ENCODE measurements at regions not wholly inside any gene's neighbourhood (a gene's known extent, or its start where the extent isn't known, plus 50 kb on each side); places are given as distances from the start of the nearest gene placed in this dataset.

GRCh38 chr6:14381829-14382677 is 264.5 kb downstream of the CD83 start:
- Histone ChIP-seq H3K4ac (ENCODE audit: low read depth in 1 of 2, low read length in 2 of 2) (no peak overlapping the region), H3K14ac (ENCODE audit: low read length in 2 of 2) (no peak overlapping the region), H3K36me3 (ENCODE audit: control insufficient read depth in 1 of 2, insufficient read depth in 2 of 2, low read depth in 1 of 2, low read length in 2 of 2) (no peaks in the 10 kb centered on the region), H2BK15ac (ENCODE audit: low read depth, poor library complexity, severe bottlenecking) (no peak overlapping the region), H2AK5ac (ENCODE audit: low read length, severe bottlenecking) (no peak overlapping the region), H3K79me1 (replicated peaks; ENCODE audit: low read length, poor library complexity, severe bottlenecking) (no peaks in the 10 kb centered on the region), H2AFZ (ENCODE audit: low read depth, low read length) (no peak overlapping the region), H3K27me3 (ENCODE audit: control insufficient read depth in 1 of 2, insufficient read depth in 1 of 2, low read length in 2 of 2) (peaks cover 18 to 25% of the 10 kb centered on the region in 2 experiments), H3K9me3 (ENCODE audit: control insufficient read depth, low read length) (no peaks in the 10 kb centered on the region), H2BK120ac (ENCODE audit: low read depth, low read length) (no peak overlapping the region), H3K4me2 (ENCODE audit: low read length, poor library complexity, severe bottlenecking) (no peak overlapping the region), H2BK12ac (ENCODE audit: low read length in 2 of 2) (no peak overlapping the region), H3K4me1 (ENCODE audit: control insufficient read depth, insufficient read depth, low read depth, low read length) (no peaks in the 10 kb centered on the region), H4K91ac (ENCODE audit: low read length) (no peak overlapping the region), H4K8ac (ENCODE audit: low read length) (no peak overlapping the region), H3K9ac (ENCODE audit: low read length) (no peak overlapping the region), H3K23ac (ENCODE audit: low read length in 2 of 2) (no peak overlapping the region), H3K18ac (ENCODE audit: low read depth in 1 of 2, low read length in 2 of 2) (no peak overlapping the region), H3K27ac (ENCODE audit: low read length, poor library complexity, severe bottlenecking) (no peak overlapping the region), H3K4me3 (ENCODE audit: insufficient read depth in 1 of 2, low read depth in 1 of 2, low read length in 2 of 2) (no peak overlapping the region), H2BK5ac (ENCODE audit: low read depth, low read length, poor library complexity, severe bottlenecking) (no peak overlapping the region)
- DNase-seq = no peak
- 79% methylated on average over 8 of the region's 10 CpGs for WGBS

DNA sequence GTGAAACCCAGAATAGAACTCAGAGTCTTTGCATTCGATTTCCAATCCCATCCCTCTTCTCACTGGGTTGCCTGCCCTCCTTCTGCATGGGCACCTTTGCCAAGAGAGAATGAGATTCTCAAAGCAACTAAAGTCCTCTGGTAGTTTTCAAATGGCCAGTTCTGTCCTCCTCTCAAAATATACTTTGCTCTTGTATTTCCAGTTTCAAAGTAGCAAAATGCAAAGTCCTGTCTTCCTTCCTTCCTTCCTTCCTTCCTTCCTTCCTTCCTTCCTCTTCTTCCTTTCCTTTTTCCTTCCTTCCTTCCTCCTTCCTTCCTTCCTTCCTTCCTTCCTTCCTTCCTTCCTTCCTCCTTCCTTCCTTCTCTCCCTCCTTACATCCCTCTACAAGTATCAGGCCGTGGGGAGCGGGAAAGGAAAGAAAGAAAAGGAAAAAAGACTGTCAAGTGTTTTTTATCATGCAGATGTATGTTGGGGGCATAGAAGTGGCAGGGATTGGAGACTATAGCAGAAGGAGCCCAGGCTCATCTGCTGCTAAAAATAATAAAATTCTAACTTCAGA is 265.2 kb downstream of the CD83 start:
- Histone ChIP-seq H3K27me3 (ENCODE audit: control insufficient read depth in 1 of 2, insufficient read depth in 1 of 2, low read length in 2 of 2) (peaks cover 14 to 20% of the 10 kb centered on the region in 2 experiments), H3K14ac (ENCODE audit: low read length in 2 of 2) (no peak overlapping the region), H3K4ac (ENCODE audit: low read depth in 1 of 2, low read length in 2 of 2) (no peak overlapping the region), H2BK120ac (ENCODE audit: low read depth, low read length) (no peak overlapping the region), H3K4me2 (ENCODE audit: low read length, poor library complexity, severe bottlenecking) (no peak overlapping the region), H4K91ac (ENCODE audit: low read length) (no peak overlapping the region), H2BK5ac (ENCODE audit: low read depth, low read length, poor library complexity, severe bottlenecking) (no peak overlapping the region), H3K23ac (ENCODE audit: low read length in 2 of 2) (no peak overlapping the region), H3K36me3 (ENCODE audit: control insufficient read depth in 1 of 2, insufficient read depth in 2 of 2, low read depth in 1 of 2, low read length in 2 of 2) (no peaks in the 10 kb centered on the region), H4K8ac (ENCODE audit: low read length) (no peak overlapping the region), H3K18ac (ENCODE audit: low read depth in 1 of 2, low read length in 2 of 2) (no peak overlapping the region), H3K27ac (ENCODE audit: low read length, poor library complexity, severe bottlenecking) (no peak overlapping the region), H2BK15ac (ENCODE audit: low read depth, poor library complexity, severe bottlenecking) (no peak overlapping the region), H3K4me3 (ENCODE audit: insufficient read depth in 1 of 2, low read depth in 1 of 2, low read length in 2 of 2) (no peak overlapping the region), H3K9ac (ENCODE audit: low read length) (no peak overlapping the region), H3K4me1 (ENCODE audit: control insufficient read depth, insufficient read depth, low read depth, low read length) (no peaks in the 10 kb centered on the region), H3K79me1 (replicated peaks; ENCODE audit: low read length, poor library complexity, severe bottlenecking) (no peaks in the 10 kb centered on the region), H2BK12ac (ENCODE audit: low read length in 2 of 2) (no peak overlapping the region), H3K9me3 (ENCODE audit: control insufficient read depth, low read length) (no peaks in the 10 kb centered on the region), H2AK5ac (ENCODE audit: low read length, severe bottlenecking) (no peak overlapping the region), H2AFZ (ENCODE audit: low read depth, low read length) (no peak overlapping the region)
- 76% methylated on average over 3 of the region's 3 CpGs for WGBS
- DNase-seq = no peak

DNA sequence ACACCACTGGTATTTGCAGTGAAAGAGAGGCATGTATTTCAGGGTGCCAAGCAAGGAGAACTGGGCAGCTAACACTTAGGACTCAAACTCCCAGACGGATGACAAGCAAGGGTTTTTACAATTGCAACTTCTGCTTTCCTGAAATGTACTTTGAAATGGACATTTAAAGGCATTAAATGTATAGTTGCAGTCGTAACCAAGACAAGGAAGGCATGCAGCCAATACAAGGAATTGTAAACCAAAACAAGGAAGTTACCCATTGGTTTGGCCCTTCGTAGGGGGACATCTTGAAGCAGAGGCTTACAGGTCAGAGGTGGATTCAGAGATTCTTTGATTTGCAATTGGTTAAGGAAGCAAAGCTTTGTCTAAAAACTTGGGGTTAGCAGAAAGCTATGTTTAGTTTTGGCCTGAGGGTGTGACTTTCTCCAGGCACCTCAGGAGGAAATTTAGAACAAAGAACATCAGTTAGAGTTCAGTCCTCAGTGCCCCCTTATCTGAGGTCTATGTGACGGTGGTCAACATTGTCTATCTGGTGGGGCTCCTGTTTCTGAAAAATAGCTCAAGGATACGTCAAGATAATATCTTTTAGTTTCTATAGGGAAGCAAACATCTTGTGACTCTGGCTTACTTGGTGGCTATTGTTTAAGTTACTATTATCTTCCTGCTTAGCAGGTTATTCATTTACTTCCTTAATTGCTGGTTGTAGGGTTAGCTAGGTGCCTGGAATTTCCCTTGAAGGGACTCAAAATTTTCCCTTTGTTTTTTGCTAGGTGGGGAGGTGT is 266.0 kb downstream of the CD83 start:
- Histone ChIP-seq H2BK12ac (ENCODE audit: low read length in 2 of 2) (no peak overlapping the region), H3K23ac (ENCODE audit: low read length in 2 of 2) (no peak overlapping the region), H3K4ac (ENCODE audit: low read depth in 1 of 2, low read length in 2 of 2) (no peak overlapping the region), H4K8ac (ENCODE audit: low read length) (no peak overlapping the region), H3K4me3 (ENCODE audit: insufficient read depth in 1 of 2, low read depth in 1 of 2, low read length in 2 of 2) (no peak overlapping the region), H3K27me3 (ENCODE audit: control insufficient read depth in 1 of 2, insufficient read depth in 1 of 2, low read length in 2 of 2) (peaks cover 14 to 20% of the 10 kb centered on the region in 2 experiments), H2BK5ac (ENCODE audit: low read depth, low read length, poor library complexity, severe bottlenecking) (no peak overlapping the region), H3K4me1 (ENCODE audit: control insufficient read depth, insufficient read depth, low read depth, low read length) (no peaks in the 10 kb centered on the region), H2AK5ac (ENCODE audit: low read length, severe bottlenecking) (no peak overlapping the region), H2AFZ (ENCODE audit: low read depth, low read length) (no peak overlapping the region), H3K14ac (ENCODE audit: low read length in 2 of 2) (no peak overlapping the region), H3K36me3 (ENCODE audit: control insufficient read depth in 1 of 2, insufficient read depth in 2 of 2, low read depth in 1 of 2, low read length in 2 of 2) (no peaks in the 10 kb centered on the region), H3K79me1 (replicated peaks; ENCODE audit: low read length, poor library complexity, severe bottlenecking) (no peaks in the 10 kb centered on the region), H3K4me2 (ENCODE audit: low read length, poor library complexity, severe bottlenecking) (no peak overlapping the region), H2BK120ac (ENCODE audit: low read depth, low read length) (no peak overlapping the region), H3K27ac (ENCODE audit: low read length, poor library complexity, severe bottlenecking) (no peak overlapping the region), H3K18ac (ENCODE audit: low read depth in 1 of 2, low read length in 2 of 2) (no peak overlapping the region), H2BK15ac (ENCODE audit: low read depth, poor library complexity, severe bottlenecking) (no peak overlapping the region), H3K9me3 (ENCODE audit: control insufficient read depth, low read length) (no peaks in the 10 kb centered on the region), H4K91ac (ENCODE audit: low read length) (no peak overlapping the region), H3K9ac (ENCODE audit: low read length) (no peak overlapping the region)
- whole genome bisulfite sequencing = 92% methylated on average over 4 of the region's 5 CpGs
- DNase-seq = no peak

Measured in mesenchymal stem cell (in vitro differentiated cells and primary cell).